SK-N-MC (cell line): ENCODE measurements at regions not wholly inside any gene's neighbourhood (a gene's known extent, or its start where the extent isn't known, plus 50 kb on each side); places are given as distances from the start of the nearest gene placed in this dataset.

Experiments
- EZH2 ChIP-seq: fragments of 200-600 bp; sonication (generic); IDR thresholded peaks from one replicate; pipeline ENCODE4 v1.6.1; 2017; ENCODE audit warnings: antibody characterized with exemption
- POLR2AphosphoS5 ChIP-seq: IDR thresholded peaks from 2 replicates; pipeline ENCODE4 v1.6.1; 2012; ENCODE audit warnings: mild to moderate bottlenecking, low read depth, low read length, borderline replicate concordance

GRCh38 chr12:115078990-115079389, 395.0 kb upstream of the TBX3 start:
- TF ChIP-seq EZH2 (no peak), POLR2AphosphoS5 (no peak)
